ENCODE measurements at regions not wholly inside any gene's neighbourhood (a gene's known extent, or its start where the extent isn't known, plus 50 kb on each side); places are given as distances from the start of the nearest gene placed in this dataset.
"Not testable (repeated sequence)": the region's sequence is repeated elsewhere in the genome, so short reads cannot be mapped to it uniquely, and the experiment has no call there.

GRCh38 chr2:22035361-22035830 is 911.6 kb downstream of the TDRD15 start:
- no peak for DNase-seq

- DNase-seq: no peak
Observed at GRCh38 chr2:22037274-22037673, 913.5 kb downstream of the TDRD15 start.

- no peak for DNase-seq
Observed at GRCh38 chr2:22043784-22044183, 920.0 kb downstream of the TDRD15 start.

- no peak for DNase-seq
Observed at GRCh38 chr2:22055784-22056620, 932.2 kb downstream of the TDRD15 start.

GRCh38 chr2:22056621-22057132 is 932.9 kb downstream of the TDRD15 start:
- DNase-seq: no peak

GRCh38 chr2:22062679-22063078 is 938.9 kb downstream of the TDRD15 start:
- DNase-seq: no peak

- no peak for DNase-seq
Observed at GRCh38 chr2:22076454-22076853, 952.7 kb downstream of the TDRD15 start.

GRCh38 chr2:22078701-22079100 is 954.9 kb downstream of the TDRD15 start:
- DNase-seq: no peak

GRCh38 chr2:22079583-22079982 is 955.8 kb downstream of the TDRD15 start:
- no peak for DNase-seq

GRCh38 chr2:22086726-22087125 is 963.0 kb downstream of the TDRD15 start:
- no peak for DNase-seq

GRCh38 chr2:22103617-22104016 is 979.8 kb downstream of the TDRD15 start:
- DNase-seq: not testable (repeated sequence)

- DNase-seq: no peak
Observed at GRCh38 chr2:22110244-22110651, 986.5 kb downstream of the TDRD15 start.

- DNase-seq: no peak
Observed at GRCh38 chr2:22124003-22124402, 1000.2 kb downstream of the TDRD15 start.

- DNase-seq: no peak
Observed at GRCh38 chr2:22126106-22126505, 1002.3 kb downstream of the TDRD15 start.

- no peak for DNase-seq
Observed at GRCh38 chr2:22126978-22127377, 1003.2 kb downstream of the TDRD15 start.

- no peak for DNase-seq
Observed at GRCh38 chr2:22134421-22134820, 1010.7 kb downstream of the TDRD15 start.

- no peak for DNase-seq
Observed at GRCh38 chr2:22136446-22136845, 1012.7 kb downstream of the TDRD15 start.

- no peak for DNase-seq
Observed at GRCh38 chr2:22143840-22144239, 1020.1 kb downstream of the TDRD15 start.

- DNase-seq: no peak
Observed at GRCh38 chr2:22153931-22154613, 1030.3 kb downstream of the TDRD15 start.

GRCh38 chr2:22156661-22157060 is 1032.9 kb downstream of the TDRD15 start:
- not testable (repeated sequence) for DNase-seq

- DNase-seq: no peak
Observed at GRCh38 chr2:22167256-22167655, 1043.5 kb downstream of the TDRD15 start.

GRCh38 chr2:22175003-22175402 is 1051.2 kb downstream of the TDRD15 start:
- DNase-seq: no peak

- DNase-seq: no peak
Observed at GRCh38 chr2:22185251-22185650, 1061.5 kb downstream of the TDRD15 start.

- not testable (repeated sequence) for DNase-seq
Observed at GRCh38 chr2:22186261-22186828, 1062.6 kb downstream of the TDRD15 start.

Data from DMS79 treated with DMSO at 0.1 percent for 48 hours (cell line).